GM19351 (cell line): ENCODE measurements at regions not wholly inside any gene's neighbourhood (a gene's known extent, or its start where the extent isn't known, plus 50 kb on each side); places are given as distances from the start of the nearest gene placed in this dataset.
"Not testable (repeated sequence)": the region's sequence is repeated elsewhere in the genome, so short reads cannot be mapped to it uniquely, and the experiment has no call there.

ENCODE experiments used
- ATAC-seq: cut with Tn5 transposase; IDR thresholded peaks from one replicate; pipeline ENCODE4 v1.9.1; 2021; ENCODE audit warnings: mild to moderate bottlenecking, moderate library complexity; ENCODE audit not compliant: unreplicated experiment

GRCh38 chr3:162897291-162897690, 1400.7 kb downstream of the OTOL1 start:
- no peak for ATAC-seq

- no peak for ATAC-seq
Measured at GRCh38 chr3:162932503-162932902, 1435.9 kb downstream of the OTOL1 start.

- ATAC-seq = no peak
Measured at GRCh38 chr3:162933656-162934055, 1437.0 kb downstream of the OTOL1 start.

- no peak for ATAC-seq
Measured at GRCh38 chr3:162936706-162937105, 1440.1 kb downstream of the OTOL1 start.

GRCh38 chr3:162938083-162938482, 1441.5 kb downstream of the OTOL1 start:
- ATAC-seq = no peak

- ATAC-seq = no peak
Measured at GRCh38 chr3:162945626-162946025, 1449.0 kb downstream of the OTOL1 start.

GRCh38 chr3:162956711-162957110, 1460.1 kb downstream of the OTOL1 start:
- ATAC-seq = no peak

- no peak for ATAC-seq
Measured at GRCh38 chr3:162960269-162960668, 1463.7 kb downstream of the OTOL1 start.

GRCh38 chr3:162970292-162970691, 1473.7 kb downstream of the OTOL1 start:
- ATAC-seq = no peak

- ATAC-seq = no peak
Measured at GRCh38 chr3:162971715-162972114, 1475.1 kb downstream of the OTOL1 start.

- no peak for ATAC-seq
Measured at GRCh38 chr3:162973428-162973917, 1476.9 kb downstream of the OTOL1 start.

GRCh38 chr3:162978136-162978535, 1481.5 kb downstream of the OTOL1 start:
- ATAC-seq = no peak

- no peak for ATAC-seq
Measured at GRCh38 chr3:162984746-162985145, 1488.1 kb downstream of the OTOL1 start.

- ATAC-seq = not testable (repeated sequence)
Measured at GRCh38 chr3:162987085-162987794, 1490.6 kb downstream of the OTOL1 start.

GRCh38 chr3:162992741-162993140, 1496.1 kb downstream of the OTOL1 start:
- no peak for ATAC-seq

- ATAC-seq = no peak
Measured at GRCh38 chr3:162994165-162994564, 1497.6 kb downstream of the OTOL1 start.

- ATAC-seq = no peak
Measured at GRCh38 chr3:162996368-162996767, 1499.8 kb downstream of the OTOL1 start.

GRCh38 chr3:162998205-162998604, 1501.6 kb downstream of the OTOL1 start:
- no peak for ATAC-seq

GRCh38 chr3:163011596-163011995, 1515.0 kb downstream of the OTOL1 start:
- ATAC-seq = no peak

GRCh38 chr3:163016251-163016650, 1519.6 kb downstream of the OTOL1 start:
- ATAC-seq = no peak

- no peak for ATAC-seq
Measured at GRCh38 chr3:163018067-163018466, 1521.5 kb downstream of the OTOL1 start.

GRCh38 chr3:163018664-163019063, 1522.1 kb downstream of the OTOL1 start:
- ATAC-seq = no peak

- no peak for ATAC-seq
Measured at GRCh38 chr3:163019260-163019659, 1522.7 kb downstream of the OTOL1 start.
